HEK293T (cell line): ENCODE measurements at regions not wholly inside any gene's neighbourhood (a gene's known extent, or its start where the extent isn't known, plus 50 kb on each side); places are given as distances from the start of the nearest gene placed in this dataset.
"Not testable (repeated sequence)": the region's sequence is repeated elsewhere in the genome, so short reads cannot be mapped to it uniquely, and the experiment has no call there.

Experiments
- CTCF ChIA-PET: fragments of 350-600 bp; formaldehyde crosslinking; extraction: SDS; loops from one replicate; lab custom pipeline; 2021; ENCODE audit warnings: antibody characterized with exemption, inconsistent platforms; lab: Yijun Ruan, JAX
- POLR2A ChIA-PET: fragments of 350-600 bp; formaldehyde crosslinking; extraction: SDS; loops from one replicate; lab custom pipeline; 2020; ENCODE audit warnings: antibody characterized with exemption, inconsistent platforms; lab: Yijun Ruan, JAX
- DNase-seq: peaks from one replicate; pipeline ENCODE4 v3.0.0; 2012; ENCODE audit warnings: mixed read lengths; ENCODE audit errors: extremely low spot score
- ARNT ChIP-seq: fragments of 450-650 bp; IDR thresholded peaks from 2 replicates; pipeline ENCODE4 v1.6.1; 2017; ENCODE audit warnings: mild to moderate bottlenecking
- BHLHE40 ChIP-seq: fragments of 450-650 bp; IDR thresholded peaks from 2 replicates; pipeline ENCODE4 v1.6.1; 2016; ENCODE audit warnings: mild to moderate bottlenecking, moderate library complexity, borderline replicate concordance
- CTBP1 ChIP-seq: fragments of 450-650 bp; IDR thresholded peaks from 2 replicates; pipeline ENCODE4 v1.6.1; 2016; ENCODE audit warnings: borderline replicate concordance
- ELF4 ChIP-seq: fragments of 450-650 bp; IDR thresholded peaks from 2 replicates; pipeline ENCODE4 v1.6.1; 2017; ENCODE audit warnings: antibody characterized with exemption
- FOXA1 ChIP-seq: fragments of 450-650 bp; IDR thresholded peaks from 2 replicates; pipeline ENCODE4 v1.6.1; 2016; ENCODE audit warnings: mild to moderate bottlenecking
- FOXK2 ChIP-seq: fragments of 450-650 bp; IDR thresholded peaks from 2 replicates; pipeline ENCODE4 v1.6.1; 2016; ENCODE audit warnings: mild to moderate bottlenecking
- FOXM1 ChIP-seq: fragments of 450-650 bp; IDR thresholded peaks from 2 replicates; pipeline ENCODE4 v1.6.1; 2017; ENCODE audit warnings: mild to moderate bottlenecking, borderline replicate concordance
- HDGF ChIP-seq: fragments of 450-650 bp; IDR thresholded peaks from 2 replicates; pipeline ENCODE4 v1.6.1; 2017; ENCODE audit warnings: antibody characterized with exemption, borderline replicate concordance
- L3MBTL2 ChIP-seq: fragments of 450-650 bp; conservative IDR thresholded peaks from 2 replicates; pipeline ENCODE4 v1.6.1; 2016; ENCODE audit warnings: mild to moderate bottlenecking
- LEF1 ChIP-seq: fragments of 450-650 bp; IDR thresholded peaks from 2 replicates; pipeline ENCODE4 v1.6.1; 2017; ENCODE audit warnings: mild to moderate bottlenecking, borderline replicate concordance
- NFRKB ChIP-seq: fragments of 450-650 bp; IDR thresholded peaks from 2 replicates; pipeline ENCODE4 v1.6.1; 2016; ENCODE audit warnings: mild to moderate bottlenecking, moderate library complexity
- SP1 ChIP-seq: fragments of 450-650 bp; IDR thresholded peaks from 2 replicates; pipeline ENCODE4 v1.6.1; 2017
- SUZ12 ChIP-seq: fragments of 450-650 bp; IDR thresholded peaks from 2 replicates; pipeline ENCODE4 v1.6.1; 2016; ENCODE audit warnings: mild to moderate bottlenecking
- TARDBP ChIP-seq: fragments of 450-650 bp; IDR thresholded peaks from 2 replicates; pipeline ENCODE4 v1.6.1; 2016
- ZNF384 ChIP-seq: fragments of 450-650 bp; IDR thresholded peaks from 2 replicates; pipeline ENCODE4 v1.6.1; 2016
- TF ChIP-seq, protein P1 (sequence below): fragments of 450-650 bp; IDR thresholded peaks from 2 replicates; pipeline ENCODE4 v1.6.1; 2016

DNA sequence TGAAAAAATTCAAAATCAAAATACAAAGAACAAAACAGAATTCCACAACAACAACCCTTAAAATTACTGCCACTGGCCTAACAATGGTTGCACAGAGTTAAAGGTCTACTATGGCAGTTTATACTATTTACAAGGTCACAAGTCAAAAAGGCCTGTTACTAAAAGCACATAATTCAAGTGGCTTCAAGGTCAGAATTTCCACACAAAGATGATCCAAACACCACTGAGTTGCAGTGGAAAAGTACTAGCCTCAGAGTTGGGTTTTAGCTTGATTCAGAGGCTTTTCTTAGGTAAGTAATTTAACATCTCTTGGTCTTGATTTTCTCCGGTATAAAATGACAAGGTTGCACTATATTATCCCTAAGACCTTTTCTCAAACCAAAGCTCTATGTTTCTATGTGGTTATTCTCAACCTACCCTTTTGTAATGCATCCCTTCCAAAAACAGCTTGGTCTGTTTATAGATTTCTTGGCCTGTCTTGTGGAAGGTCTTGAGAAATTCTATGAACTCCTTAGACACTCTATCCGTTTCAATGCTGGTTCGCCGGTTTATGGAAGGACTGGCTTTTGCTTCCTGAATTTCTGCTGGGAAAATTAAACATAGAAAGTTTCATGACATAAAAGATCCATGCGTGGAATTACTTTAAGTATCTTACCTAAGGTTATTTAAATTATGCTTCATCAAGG, 69.5 kb downstream of the MDH2 start:
- CTCF ChIA-PET, DNase-seq, POLR2A ChIA-PET: not testable (repeated sequence)

DNA sequence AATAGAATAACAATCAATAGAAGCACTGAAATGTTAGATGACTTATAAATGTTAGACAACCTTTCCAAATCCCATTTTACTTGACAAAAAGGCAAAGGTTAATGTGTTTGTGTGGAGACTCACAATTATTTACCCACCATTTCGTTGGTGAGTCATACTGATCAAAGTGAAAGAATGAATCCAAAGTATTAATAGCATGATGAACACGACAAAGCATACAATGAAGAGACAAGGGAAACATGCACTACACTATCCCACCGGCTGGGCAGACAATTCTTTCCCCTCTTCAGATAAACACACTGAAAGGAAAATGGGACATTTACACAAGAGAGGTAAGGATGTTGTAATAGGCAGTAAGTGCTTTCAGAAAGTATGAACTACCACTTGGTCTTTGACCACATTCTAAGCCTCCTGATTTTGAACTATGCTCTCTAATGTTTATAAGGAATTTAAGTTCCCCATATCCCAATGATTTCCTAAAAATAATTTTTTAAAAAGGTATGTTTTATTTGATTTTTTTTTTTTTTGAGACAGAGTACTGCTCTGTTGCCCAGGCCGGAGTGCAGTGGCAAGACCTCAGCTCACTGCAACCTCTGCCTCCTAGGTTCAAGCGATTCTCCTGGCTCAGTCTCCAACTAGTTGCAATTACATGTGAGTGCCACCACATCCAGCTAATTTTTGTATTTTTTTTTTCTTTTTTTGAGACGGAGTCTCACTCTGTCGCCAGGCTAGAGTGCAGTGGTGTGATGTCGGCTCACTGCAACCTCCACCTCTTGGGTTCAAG, 70.5 kb downstream of the MDH2 start:
- CTCF ChIA-PET, DNase-seq, POLR2A ChIA-PET: not testable (repeated sequence)

DNA sequence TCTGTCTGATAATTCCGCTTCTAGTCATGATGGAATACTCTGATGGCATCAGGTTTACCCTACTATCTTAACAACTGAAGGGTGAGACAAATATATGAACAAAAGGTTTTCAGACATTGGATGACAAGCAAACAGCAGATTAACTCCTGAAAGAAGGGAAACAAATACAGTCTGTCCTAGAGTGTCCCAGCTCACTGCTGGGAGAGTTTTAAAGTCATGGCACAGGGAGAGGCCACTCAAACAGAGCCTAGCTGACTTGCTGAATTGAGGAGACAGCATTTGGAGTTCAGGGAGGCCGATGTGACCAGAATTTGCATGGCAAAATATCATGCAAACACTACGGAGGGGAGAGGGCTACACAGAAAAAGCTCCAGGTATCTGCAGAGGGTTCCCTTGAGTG, 73.1 kb downstream of the MDH2 start:
- POLR2A ChIA-PET: no interaction called here
- DNase-seq: no peak
- TF ChIP-seq SP1 (no peak), NFRKB (no peak), LEF1 (no peak), ARNT (no peak), BHLHE40 (no peak), ELF4 (no peak), SUZ12 (no peak), FOXM1 (no peak), ZNF384 (no peak), HDGF (no peak), L3MBTL2 (no peak)
- TF ChIP-seq, protein P1, sequence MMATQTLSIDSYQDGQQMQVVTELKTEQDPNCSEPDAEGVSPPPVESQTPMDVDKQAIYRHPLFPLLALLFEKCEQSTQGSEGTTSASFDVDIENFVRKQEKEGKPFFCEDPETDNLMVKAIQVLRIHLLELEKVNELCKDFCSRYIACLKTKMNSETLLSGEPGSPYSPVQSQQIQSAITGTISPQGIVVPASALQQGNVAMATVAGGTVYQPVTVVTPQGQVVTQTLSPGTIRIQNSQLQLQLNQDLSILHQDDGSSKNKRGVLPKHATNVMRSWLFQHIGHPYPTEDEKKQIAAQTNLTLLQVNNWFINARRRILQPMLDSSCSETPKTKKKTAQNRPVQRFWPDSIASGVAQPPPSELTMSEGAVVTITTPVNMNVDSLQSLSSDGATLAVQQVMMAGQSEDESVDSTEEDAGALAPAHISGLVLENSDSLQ: no peak
- CTCF ChIA-PET: no interaction called here

DNA sequence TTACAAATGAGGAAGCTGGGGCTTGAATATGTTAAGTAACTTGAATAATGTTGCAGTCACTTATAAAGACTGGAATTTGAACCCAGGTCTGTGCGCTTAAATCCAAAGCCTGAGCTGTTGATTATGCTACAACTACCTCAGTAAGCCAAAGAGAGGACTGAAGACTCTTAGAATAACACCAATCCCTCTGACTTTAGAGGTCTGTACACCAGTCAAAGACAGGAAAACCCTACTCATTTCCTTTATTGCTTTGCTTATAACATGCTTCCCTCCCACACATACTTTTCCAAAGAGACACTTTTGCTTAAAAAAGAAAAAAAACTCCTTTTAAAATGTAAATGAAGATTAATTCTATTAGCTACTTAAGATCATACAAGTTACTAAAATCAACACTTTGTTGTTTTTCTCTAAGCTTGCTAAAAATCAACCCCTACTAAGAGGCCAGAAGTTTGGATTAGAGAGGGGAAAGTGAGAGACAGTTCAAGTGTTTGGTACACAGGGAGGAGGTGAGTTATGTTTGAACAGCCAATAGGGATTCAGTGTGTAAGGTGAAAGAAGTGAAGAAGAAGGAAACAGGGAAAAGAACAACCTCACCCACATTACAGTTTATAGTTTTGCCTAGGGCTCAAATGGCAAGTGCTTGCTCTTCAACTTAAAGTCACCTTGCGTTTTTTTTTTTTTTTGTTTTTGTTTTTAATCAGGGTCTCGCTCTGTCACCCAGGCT, 74.8 kb downstream of the MDH2 start:
- CTCF ChIA-PET: no interaction called here
- POLR2A ChIA-PET: no interaction called here
- TF ChIP-seq SP1: no peak
- TF ChIP-seq CTBP1: no peak
- TF ChIP-seq TARDBP: no peak
- no peak for TF ChIP-seq BHLHE40
- TF ChIP-seq ARNT: no peak
- TF ChIP-seq HDGF: no peak
- no peak for TF ChIP-seq SUZ12
- TF ChIP-seq ZNF384: no peak
- no peak for TF ChIP-seq NFRKB
- TF ChIP-seq L3MBTL2: no peak
- TF ChIP-seq ELF4: no peak
- TF ChIP-seq FOXM1: no peak
- no peak for DNase-seq

DNA sequence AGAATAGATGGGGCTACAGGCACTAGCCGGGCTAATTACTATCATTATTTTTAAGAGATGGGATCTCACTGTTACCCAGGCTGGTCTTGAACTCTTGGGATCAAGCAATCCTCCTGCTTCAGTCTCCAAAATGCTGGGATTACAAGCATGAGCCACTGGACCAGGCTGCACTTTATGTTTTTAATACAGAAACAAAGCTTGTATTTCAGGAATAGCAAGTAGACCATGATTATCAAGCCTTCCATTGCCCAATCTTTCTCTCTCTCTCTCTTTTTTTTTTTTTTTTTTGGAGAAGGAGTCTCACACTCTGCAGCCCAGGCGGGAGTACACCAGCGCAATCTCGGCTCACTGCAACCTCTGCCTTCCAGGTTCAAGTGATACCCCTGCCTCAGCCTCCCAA, 75.4 kb downstream of the MDH2 start:
- CTCF ChIA-PET: no interaction called here
- POLR2A ChIA-PET: no interaction called here
- DNase-seq: no peak
- TF ChIP-seq ZNF384 (no peak), FOXM1 (no peak), SP1 (no peak), TARDBP (no peak), SUZ12 (no peak), FOXK2 (no peak), ELF4 (no peak), NFRKB (no peak), BHLHE40 (no peak), L3MBTL2 (no peak), FOXA1 (no peak), HDGF (no peak), CTBP1 (no peak), LEF1 (no peak), ARNT (no peak)
- TF ChIP-seq, protein P1: no peak

DNA sequence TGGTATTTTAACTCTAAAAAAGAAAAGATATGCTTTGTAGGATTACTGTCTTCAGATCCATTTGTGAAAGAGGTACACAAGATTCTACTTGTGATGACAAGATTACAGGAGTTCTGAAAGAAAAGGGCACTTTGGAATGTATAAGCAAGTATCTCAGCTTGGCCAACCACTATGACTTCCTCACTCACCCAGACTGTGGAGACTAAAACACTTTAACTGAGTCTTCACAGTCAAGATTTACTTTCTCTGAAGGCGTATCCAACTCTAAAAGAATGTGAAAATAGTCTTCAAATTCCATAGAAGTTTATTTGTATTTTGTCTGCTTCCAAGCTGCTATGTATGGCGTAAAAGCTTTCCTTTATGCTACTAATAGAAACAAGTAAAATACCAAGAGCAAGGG, 76.1 kb upstream of the SRRM3 start:
- no peak for TF ChIP-seq FOXA1
- no peak for TF ChIP-seq CTBP1
- TF ChIP-seq ELF4: no peak
- no peak for TF ChIP-seq FOXK2
- ChIA-PET POLR2A (no interaction called here), CTCF (no interaction called here)
- no peak for DNase-seq

DNA sequence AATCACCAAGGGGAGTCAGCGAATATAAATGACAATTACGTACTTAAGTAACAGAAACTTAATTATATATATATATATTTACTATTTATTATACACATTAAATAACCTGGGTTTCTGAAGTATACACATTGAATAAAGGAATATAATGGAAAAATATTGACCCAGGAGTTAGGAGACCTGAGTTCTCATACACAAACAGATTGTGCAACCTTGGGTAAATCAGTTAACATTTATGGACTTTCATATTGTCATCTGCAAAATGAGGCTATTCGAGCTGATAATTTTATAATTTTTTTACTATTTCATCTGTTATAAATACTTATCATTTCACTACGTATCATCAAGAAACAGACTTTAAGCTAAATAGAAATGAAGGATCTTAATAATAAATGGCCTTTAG, 75.1 kb upstream of the SRRM3 start:
- TF ChIP-seq L3MBTL2: no peak
- no peak for TF ChIP-seq BHLHE40
- TF ChIP-seq TARDBP: no peak
- no peak for TF ChIP-seq FOXA1
- no peak for TF ChIP-seq HDGF
- no peak for TF ChIP-seq NFRKB
- no peak for TF ChIP-seq ZNF384
- TF ChIP-seq LEF1: no peak
- TF ChIP-seq FOXM1: no peak
- no peak for TF ChIP-seq CTBP1
- TF ChIP-seq ELF4: no peak
- TF ChIP-seq, protein P1: no peak
- no peak for TF ChIP-seq SUZ12
- no peak for DNase-seq
- ChIA-PET POLR2A (no interaction called here), CTCF (interaction anchor here (0.9 kb wide), 1 partner anchor 106 kb away, joined by 3 read pairs; no protein-coding TSS in a partner anchor)
